H9 (cell line): ENCODE measurements at regions not wholly inside any gene's neighbourhood (a gene's known extent, or its start where the extent isn't known, plus 50 kb on each side); places are given as distances from the start of the nearest gene placed in this dataset.

Experiments
- DNase-seq: peaks from one replicate; pipeline ENCODE4 v3.0.0-alpha.2; 2017
- H2AFZ ChIP-seq: one replicate; pipeline ENCODE4 v1.6.1; 2013; ENCODE audit warnings: mild to moderate bottlenecking, low read length, control low read depth, moderate library complexity
- H2AK5ac ChIP-seq: 2 replicates; pipeline ENCODE4 v1.6.1; 2013; ENCODE audit warnings: low read length, control low read depth, mixed read lengths; ENCODE audit not compliant: insufficient read length
- H2BK120ac ChIP-seq: one replicate; pipeline ENCODE4 v1.6.1; 2013; ENCODE audit warnings: low read depth, mild to moderate bottlenecking, low read length, control low read depth, inconsistent platforms; ENCODE audit not compliant: poor library complexity, severe bottlenecking
- H2BK12ac ChIP-seq: 2 replicates; pipeline ENCODE4 v1.6.1; 2013; ENCODE audit warnings: low read length, control low read depth, mixed read lengths, low read depth; ENCODE audit not compliant: insufficient read length
- H2BK15ac ChIP-seq: 2 replicates; pipeline ENCODE4 v1.6.1; 2013; ENCODE audit warnings: low read depth, low read length, control low read depth
- H2BK20ac ChIP-seq: one replicate; pipeline ENCODE4 v1.6.1; 2013; ENCODE audit warnings: low read depth, mild to moderate bottlenecking, low read length, control low read depth, inconsistent platforms; ENCODE audit not compliant: poor library complexity, severe bottlenecking
- H2BK5ac ChIP-seq: 2 replicates; pipeline ENCODE4 v1.6.1; 2013; ENCODE audit warnings: low read length, control low read depth, mixed read lengths; ENCODE audit not compliant: insufficient read length
- H3K14ac ChIP-seq: 2 replicates; pipeline ENCODE4 v1.6.1; 2013; ENCODE audit warnings: low read length, control low read depth; ENCODE audit not compliant: insufficient read depth
- H3K18ac ChIP-seq: 2 replicates; pipeline ENCODE4 v1.6.1; 2013; ENCODE audit warnings: low read depth, mild to moderate bottlenecking, mixed read lengths, low read length, control low read depth; ENCODE audit not compliant: insufficient read length
- H3K23ac ChIP-seq: 2 replicates; pipeline ENCODE4 v1.6.1; 2013; ENCODE audit warnings: low read length, control low read depth, mixed read lengths, low read depth; ENCODE audit not compliant: insufficient read length
- H3K23me2 ChIP-seq: 2 replicates; pipeline ENCODE4 v1.6.1; 2013; ENCODE audit warnings: low read depth, mild to moderate bottlenecking, mixed read lengths, low read length, control low read depth; ENCODE audit not compliant: insufficient read length, poor library complexity, severe bottlenecking
- H3K27ac ChIP-seq: 2 replicates; pipeline ENCODE4 v1.5.1; 2013; ENCODE audit warnings: low read length, control low read depth, mixed read lengths, low read depth; ENCODE audit not compliant: insufficient read length
- H3K27me3 ChIP-seq: 2 replicates; pipeline ENCODE4 v1.6.1; 2013; ENCODE audit warnings: low read length, control low read depth, inconsistent platforms; ENCODE audit not compliant: insufficient read depth
- H3K4ac ChIP-seq: 2 replicates; pipeline ENCODE4 v1.6.1; 2013; ENCODE audit warnings: low read depth, mild to moderate bottlenecking, control low read depth, inconsistent platforms, low read length, moderate library complexity
- H3K4me1 ChIP-seq: 2 replicates; pipeline ENCODE4 v1.6.1; 2013; ENCODE audit warnings: low read length, control low read depth, inconsistent platforms; ENCODE audit not compliant: insufficient read depth
- H3K4me2 ChIP-seq: 2 replicates; pipeline ENCODE4 v1.6.1; 2013; ENCODE audit warnings: low read length, control low read depth, mixed read lengths; ENCODE audit not compliant: insufficient read length, insufficient read depth
- H3K56ac ChIP-seq: 2 replicates; pipeline ENCODE4 v1.6.1; 2013; ENCODE audit warnings: low read depth, mild to moderate bottlenecking, mixed read lengths, low read length, control low read depth; ENCODE audit not compliant: insufficient read length
- H3K79me1 ChIP-seq: 2 replicates; pipeline ENCODE4 v1.6.1; 2013; ENCODE audit warnings: low read depth, mild to moderate bottlenecking, moderate library complexity, low read length, control low read depth, inconsistent platforms; ENCODE audit not compliant: insufficient read depth, poor library complexity, severe bottlenecking
- H3K79me2 ChIP-seq: 2 replicates; pipeline ENCODE4 v1.6.1; 2013; ENCODE audit warnings: low read length, control low read depth, inconsistent platforms; ENCODE audit not compliant: insufficient read depth
- H3K9ac ChIP-seq: 2 replicates; pipeline ENCODE4 v1.6.1; 2013; ENCODE audit warnings: low read length, control low read depth, mixed read lengths; ENCODE audit not compliant: insufficient read length; ENCODE audit errors: extremely low read depth
- H3K9me3 ChIP-seq: one replicate; pipeline ENCODE4 v1.6.1; 2013; ENCODE audit warnings: low read depth, low read length, inconsistent platforms; ENCODE audit not compliant: control insufficient read depth
- H3T11ph ChIP-seq: one replicate; pipeline ENCODE4 v1.6.1; 2013; ENCODE audit warnings: mild to moderate bottlenecking, low read length, control low read depth, inconsistent platforms
- H4K20me1 ChIP-seq: one replicate; pipeline ENCODE4 v1.6.1; 2013; ENCODE audit not compliant: control insufficient read depth, insufficient read length, insufficient read depth
- H4K5ac ChIP-seq: 2 replicates; pipeline ENCODE4 v1.6.1; 2013; ENCODE audit warnings: low read depth, mild to moderate bottlenecking, mixed read lengths, low read length, control low read depth; ENCODE audit not compliant: insufficient read length
- H4K8ac ChIP-seq: replicated peaks from 2 replicates; pipeline ENCODE4 v1.6.1; 2013; ENCODE audit warnings: low read length, control low read depth, mixed read lengths, low read depth; ENCODE audit not compliant: insufficient read length
- H4K91ac ChIP-seq: 2 replicates; pipeline ENCODE4 v1.6.1; 2013; ENCODE audit warnings: low read depth, mild to moderate bottlenecking, moderate library complexity, mixed read lengths, low read length, control low read depth; ENCODE audit not compliant: insufficient read length
- H3K27ac Mint-ChIP-seq, 3 experiments: 2 replicates in 2 of 3; 3 replicates in 1 of 3; pipeline ENCODE4 v1.8.0; 2020 to 2021; ENCODE audit warnings: mixed read lengths in 3 of 3, mild to moderate bottlenecking in 1 of 3, moderate library complexity in 1 of 3
- H3K27me3 Mint-ChIP-seq: 2 replicates; pipeline ENCODE4 v1.8.0; 2021; ENCODE audit warnings: low read depth, mild to moderate bottlenecking, moderate library complexity, mixed read lengths
- H3K36me3 Mint-ChIP-seq, 3 experiments: 2 replicates in 2 of 3; 3 replicates in 1 of 3; pipeline ENCODE4 v1.8.0; 2020 to 2021; ENCODE audit warnings: low read depth in 3 of 3, mixed read lengths in 3 of 3; ENCODE audit not compliant: insufficient read depth in 1 of 3
- H3K4me1 Mint-ChIP-seq, 2 experiments: 2 replicates each; pipeline ENCODE4 v1.8.0; 2020; ENCODE audit warnings: mixed read lengths in 2 of 2
- H3K4me3 Mint-ChIP-seq, 2 experiments: 2 replicates in 1 of 2; 3 replicates in 1 of 2; pipeline ENCODE4 v1.8.0; 2020 to 2021; ENCODE audit warnings: mild to moderate bottlenecking in 2 of 2, mixed read lengths in 2 of 2, moderate library complexity in 1 of 2
- H3K9me3 Mint-ChIP-seq, 2 experiments: 2 replicates in 1 of 2; 3 replicates in 1 of 2; pipeline ENCODE4 v1.8.0; 2020; ENCODE audit warnings: mild to moderate bottlenecking in 2 of 2, mixed read lengths in 2 of 2, moderate library complexity in 1 of 2
- WGBS: extraction: QIAGEN DNeasy Blood & Tissue Kit; methylation state at CpG from one replicate; pipeline ENCODE4 v1.1.7; 2013; ENCODE audit warnings: missing lambda C conversion rate, low lambda C conversion rate, mixed read lengths; ENCODE audit not compliant: insufficient read length; ENCODE audit errors: extremely low coverage; 5-methylcytosine and 5-hydroxymethylcytosine counted together
- TF ChIP-seq, protein P1 (sequence below): fragments of 200-600 bp; sonication (generic); conservative IDR thresholded peaks from 3 replicates; pipeline ENCODE4 v1.8.0; 2021; ENCODE audit warnings: antibody characterized with exemption, mild to moderate bottlenecking

DNA sequence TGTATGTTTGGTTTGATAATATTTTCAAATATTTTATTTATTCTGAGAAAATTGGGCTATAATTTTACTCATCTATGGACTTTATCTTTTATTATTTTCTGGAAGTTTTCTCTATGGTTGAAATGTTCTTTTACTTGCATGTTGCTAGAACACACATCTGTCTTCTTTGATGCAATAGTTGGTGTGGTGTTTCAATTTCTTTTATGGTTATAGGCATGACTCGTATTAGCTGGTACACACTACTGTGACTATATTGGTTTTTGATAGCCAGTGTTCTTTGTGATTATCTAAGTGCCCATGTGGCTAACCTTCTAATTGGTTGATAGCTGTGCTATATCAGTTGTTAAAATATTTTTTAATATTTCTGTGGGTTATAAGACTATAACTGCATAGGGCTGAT, 1343.3 kb upstream of the GJE1 start:
- no peak overlapping the region for H2BK15ac ChIP-seq
- Mint-ChIP-seq H3K9me3 (no peaks in the 10 kb centered on the region; a peak in 1 of 5 replicates), H3K4me3 (no peak overlapping the region), H3K27ac (no peak overlapping the region), H3K36me3 (no peaks in the 10 kb centered on the region), H3K27me3 (no peaks in the 10 kb centered on the region), H3K4me1 (no peaks in the 10 kb centered on the region)
- no peaks in the 10 kb centered on the region for H3K27me3 ChIP-seq
- H3K4me1 ChIP-seq = no peaks in the 10 kb centered on the region
- no peak overlapping the region for H3K56ac ChIP-seq
- H3K23ac ChIP-seq = no peak overlapping the region
- no CpG with 5 or more reads among the region's 1 CpG for WGBS
- H2BK20ac ChIP-seq = no peak overlapping the region
- H2AFZ ChIP-seq = no peak overlapping the region
- no peak overlapping the region for H3K4ac ChIP-seq
- H3K23me2 ChIP-seq = no peaks in the 10 kb centered on the region
- no peak overlapping the region for H3K4me2 ChIP-seq
- H3K27ac ChIP-seq = no peak overlapping the region
- H3T11ph ChIP-seq = no peak overlapping the region
- no peak overlapping the region for H4K91ac ChIP-seq
- no peak overlapping the region for H4K8ac ChIP-seq
- H3K79me1 ChIP-seq = no peaks in the 10 kb centered on the region
- no peak overlapping the region for H2AK5ac ChIP-seq
- no peak overlapping the region for H3K18ac ChIP-seq
- H2BK12ac ChIP-seq = no peak overlapping the region
- H4K20me1 ChIP-seq = no peaks in the 10 kb centered on the region
- no peak overlapping the region for H3K14ac ChIP-seq
- no peak overlapping the region for H4K5ac ChIP-seq
- H3K79me2 ChIP-seq = no peaks in the 10 kb centered on the region
- no peak overlapping the region for H3K9ac ChIP-seq
- H2BK5ac ChIP-seq = no peak overlapping the region
- TF ChIP-seq, protein P1, sequence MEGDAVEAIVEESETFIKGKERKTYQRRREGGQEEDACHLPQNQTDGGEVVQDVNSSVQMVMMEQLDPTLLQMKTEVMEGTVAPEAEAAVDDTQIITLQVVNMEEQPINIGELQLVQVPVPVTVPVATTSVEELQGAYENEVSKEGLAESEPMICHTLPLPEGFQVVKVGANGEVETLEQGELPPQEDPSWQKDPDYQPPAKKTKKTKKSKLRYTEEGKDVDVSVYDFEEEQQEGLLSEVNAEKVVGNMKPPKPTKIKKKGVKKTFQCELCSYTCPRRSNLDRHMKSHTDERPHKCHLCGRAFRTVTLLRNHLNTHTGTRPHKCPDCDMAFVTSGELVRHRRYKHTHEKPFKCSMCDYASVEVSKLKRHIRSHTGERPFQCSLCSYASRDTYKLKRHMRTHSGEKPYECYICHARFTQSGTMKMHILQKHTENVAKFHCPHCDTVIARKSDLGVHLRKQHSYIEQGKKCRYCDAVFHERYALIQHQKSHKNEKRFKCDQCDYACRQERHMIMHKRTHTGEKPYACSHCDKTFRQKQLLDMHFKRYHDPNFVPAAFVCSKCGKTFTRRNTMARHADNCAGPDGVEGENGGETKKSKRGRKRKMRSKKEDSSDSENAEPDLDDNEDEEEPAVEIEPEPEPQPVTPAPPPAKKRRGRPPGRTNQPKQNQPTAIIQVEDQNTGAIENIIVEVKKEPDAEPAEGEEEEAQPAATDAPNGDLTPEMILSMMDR = no peak
- no peak overlapping the region for H2BK120ac ChIP-seq
- no peaks in the 10 kb centered on the region for H3K9me3 ChIP-seq
- no peak for DNase-seq
